LNCaP clone FGC (cell line): ENCODE measurements at regions not wholly inside any gene's neighbourhood (a gene's known extent, or its start where the extent isn't known, plus 50 kb on each side); places are given as distances from the start of the nearest gene placed in this dataset.

Experiments used
- DNase-seq: peaks from one replicate; pipeline ENCODE4 v3.0.0-alpha.2; 2011; ENCODE audit warnings: low read depth
- H3K4me3 ChIP-seq: 2 replicates; pipeline ENCODE4 v1.5.1; 2011; ENCODE audit warnings: mild to moderate bottlenecking, low read depth, low read length, control low read depth
- TF ChIP-seq, protein P1 (sequence below): IDR thresholded peaks from 2 replicates; pipeline ENCODE4 v1.5.1; 2012; ENCODE audit warnings: mild to moderate bottlenecking; ENCODE audit not compliant: control insufficient read depth, insufficient read depth; ENCODE audit errors: extremely low read depth

- no peak for DNase-seq
- no peak overlapping the region for H3K4me3 ChIP-seq
- TF ChIP-seq, protein P1, sequence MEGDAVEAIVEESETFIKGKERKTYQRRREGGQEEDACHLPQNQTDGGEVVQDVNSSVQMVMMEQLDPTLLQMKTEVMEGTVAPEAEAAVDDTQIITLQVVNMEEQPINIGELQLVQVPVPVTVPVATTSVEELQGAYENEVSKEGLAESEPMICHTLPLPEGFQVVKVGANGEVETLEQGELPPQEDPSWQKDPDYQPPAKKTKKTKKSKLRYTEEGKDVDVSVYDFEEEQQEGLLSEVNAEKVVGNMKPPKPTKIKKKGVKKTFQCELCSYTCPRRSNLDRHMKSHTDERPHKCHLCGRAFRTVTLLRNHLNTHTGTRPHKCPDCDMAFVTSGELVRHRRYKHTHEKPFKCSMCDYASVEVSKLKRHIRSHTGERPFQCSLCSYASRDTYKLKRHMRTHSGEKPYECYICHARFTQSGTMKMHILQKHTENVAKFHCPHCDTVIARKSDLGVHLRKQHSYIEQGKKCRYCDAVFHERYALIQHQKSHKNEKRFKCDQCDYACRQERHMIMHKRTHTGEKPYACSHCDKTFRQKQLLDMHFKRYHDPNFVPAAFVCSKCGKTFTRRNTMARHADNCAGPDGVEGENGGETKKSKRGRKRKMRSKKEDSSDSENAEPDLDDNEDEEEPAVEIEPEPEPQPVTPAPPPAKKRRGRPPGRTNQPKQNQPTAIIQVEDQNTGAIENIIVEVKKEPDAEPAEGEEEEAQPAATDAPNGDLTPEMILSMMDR = no peak
Observed at GRCh38 chr6:93916716-93917115, 497.4 kb upstream of the EPHA7 start.

DNA sequence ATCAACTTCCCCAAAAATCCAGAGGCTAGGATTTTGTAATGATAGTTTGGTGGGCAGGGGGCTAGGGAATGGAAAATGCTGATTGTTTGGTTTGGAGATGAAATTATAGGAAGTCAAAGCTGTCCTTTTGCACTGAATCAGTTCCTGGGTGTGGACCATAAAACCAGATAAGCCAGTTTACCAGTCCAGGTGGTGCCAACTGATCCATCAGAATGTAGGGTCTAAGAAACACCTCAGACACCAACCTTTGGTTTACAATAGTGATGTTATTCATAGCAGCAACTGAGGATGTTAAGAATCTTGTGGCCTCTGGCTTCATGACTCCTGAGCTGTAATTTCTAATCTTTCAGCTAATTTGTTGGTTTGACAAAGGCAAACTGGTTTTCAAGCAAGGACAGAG is 496.6 kb upstream of the EPHA7 start:
- TF ChIP-seq, protein P1 = no peak
- no peak overlapping the region for H3K4me3 ChIP-seq

DNA sequence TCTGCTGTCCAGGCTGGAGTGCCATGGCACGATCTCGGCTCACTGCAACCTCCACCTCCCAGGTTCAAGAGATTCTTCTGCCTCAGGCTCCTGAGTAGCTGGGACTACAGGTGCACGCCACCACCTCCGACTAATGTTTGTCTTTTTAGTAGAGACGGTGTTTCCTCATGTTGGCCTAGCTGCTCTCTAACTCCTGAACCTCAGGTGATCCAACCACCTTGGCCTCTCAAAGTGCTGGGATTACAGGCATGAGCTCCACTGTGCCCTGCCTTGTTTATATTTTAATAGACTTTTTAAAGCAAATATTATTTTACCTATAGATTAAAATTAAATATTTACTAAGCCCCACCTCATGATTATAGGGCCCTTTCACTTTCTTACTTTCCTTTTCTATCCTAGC is 483.2 kb upstream of the EPHA7 start:
- no peak overlapping the region for H3K4me3 ChIP-seq
- TF ChIP-seq, protein P1 = no peak
- DNase-seq = no peak

More for the DNA sequence above, 496.6 kb upstream of the EPHA7 start:
- no peak for DNase-seq

GRCh38 chr6:93900142-93900541 is 480.8 kb upstream of the EPHA7 start:
- TF ChIP-seq, protein P1 = no peak

GRCh38 chr6:93896081-93896480 is 476.7 kb upstream of the EPHA7 start:
- no peak overlapping the region for H3K4me3 ChIP-seq
- DNase-seq = no peak
- TF ChIP-seq, protein P1 = no peak

More at GRCh38 chr6:93900142-93900541, 480.8 kb upstream of the EPHA7 start:
- no peak overlapping the region for H3K4me3 ChIP-seq
- DNase-seq = no peak

DNA sequence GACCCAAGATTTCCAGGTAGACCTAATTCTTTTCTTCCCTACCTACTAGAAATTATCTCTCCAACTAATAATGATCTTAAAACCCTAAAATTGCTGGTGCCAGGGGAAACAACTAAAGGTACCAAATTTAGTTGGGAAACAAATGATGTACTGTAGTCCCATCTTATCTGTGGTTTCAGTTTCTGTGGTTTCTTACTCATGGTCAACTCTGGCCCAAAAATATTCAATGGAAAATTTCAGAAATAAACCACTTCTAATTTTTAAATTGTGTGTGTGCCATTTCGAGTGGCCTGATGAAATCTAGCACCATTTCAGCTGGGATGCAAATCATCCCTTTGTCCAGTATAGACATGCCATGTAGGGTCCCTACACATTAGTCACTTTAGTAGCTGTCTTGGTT is 475.2 kb upstream of the EPHA7 start:
- no peak for DNase-seq
- TF ChIP-seq, protein P1 = no peak
- no peak overlapping the region for H3K4me3 ChIP-seq

DNA sequence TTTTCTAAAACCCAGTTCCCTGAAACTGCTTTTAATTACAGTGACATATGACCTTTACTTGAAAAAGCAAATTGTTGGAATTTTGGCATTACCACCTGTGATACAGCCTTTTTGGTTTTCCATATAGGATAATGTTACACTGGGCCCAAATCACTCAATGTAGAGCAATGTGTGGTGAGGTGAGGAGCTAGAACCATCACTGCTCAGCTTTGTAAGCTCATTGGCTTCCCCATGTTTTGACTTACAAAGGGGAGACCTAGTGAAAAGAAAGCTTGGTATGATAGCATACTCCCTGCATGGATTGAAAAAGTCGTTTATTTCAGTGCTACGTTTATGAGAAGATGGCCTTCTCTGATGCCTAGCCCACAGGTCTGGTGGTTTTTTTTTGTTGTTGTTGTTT is 470.4 kb upstream of the EPHA7 start:
- no peak for DNase-seq
- H3K4me3 ChIP-seq = no peak overlapping the region
- TF ChIP-seq, protein P1 = no peak
